Stromal cell of bone marrow (primary cell): ENCODE measurements at regions not wholly inside any gene's neighbourhood (a gene's known extent, or its start where the extent isn't known, plus 50 kb on each side); places are given as distances from the start of the nearest gene placed in this dataset.

Source experiments
- DNase-seq: peaks from one replicate; pipeline ENCODE4 v3.0.0-alpha.2; 2012; ENCODE audit warnings: low read depth

DNA sequence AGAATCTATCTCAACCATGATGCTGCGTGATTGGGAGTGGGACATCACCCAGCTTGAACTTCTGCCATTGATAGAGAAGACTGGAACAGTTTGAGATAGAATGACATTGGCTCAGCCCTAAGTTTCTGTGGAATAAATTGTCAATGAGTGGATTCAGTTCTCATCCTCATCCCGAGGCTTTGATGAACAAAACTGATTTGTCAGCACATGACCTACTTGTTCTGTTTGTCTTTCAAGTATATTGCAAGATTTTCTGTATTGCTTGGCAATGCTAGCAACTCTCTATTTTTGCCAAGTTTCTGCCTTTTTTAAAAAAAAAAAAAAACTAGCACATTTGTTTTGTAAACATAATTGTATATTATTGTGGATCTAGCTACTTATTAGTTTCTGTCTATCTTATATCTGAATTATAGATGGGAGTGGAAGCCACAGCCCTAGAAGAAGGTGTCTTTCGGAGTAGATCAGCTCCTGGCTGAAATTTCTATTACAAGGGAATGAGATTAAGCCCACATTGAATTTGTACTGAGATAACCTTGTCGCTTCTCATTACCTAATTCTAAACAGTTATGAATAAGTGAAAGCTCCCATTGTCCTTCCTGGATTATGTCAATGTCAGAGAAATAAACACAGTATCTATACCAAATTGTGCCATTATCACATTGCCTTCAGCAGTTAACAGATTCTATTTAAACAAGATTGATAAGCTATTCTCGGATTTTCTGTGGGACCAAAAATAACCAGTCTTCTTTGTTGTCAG is 166.1 kb downstream of the TNFSF13B start:
- no peak for DNase-seq

DNA sequence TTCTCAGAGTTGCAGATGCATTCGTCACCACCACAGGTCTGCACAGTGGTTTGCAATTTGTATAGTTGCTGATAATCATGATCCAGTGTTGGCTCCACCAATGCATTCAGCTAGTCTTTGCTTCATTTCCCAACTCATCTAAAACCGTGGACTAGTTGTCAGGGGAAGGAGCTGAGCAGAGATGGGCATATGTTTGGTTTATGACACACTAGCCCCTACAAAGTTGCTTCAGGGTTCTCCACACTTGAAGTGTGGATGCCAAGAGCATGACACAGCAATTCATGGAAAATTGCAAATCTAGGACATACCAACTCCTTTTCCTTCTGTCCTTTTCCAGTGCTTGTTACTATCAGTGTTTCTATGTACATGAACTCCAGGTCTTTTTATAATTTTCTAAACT is 168.0 kb downstream of the TNFSF13B start:
- DNase-seq: peak; percentile 45

- DNase-seq: no peak
Observed at GRCh38 chr13:108439556-108439955, 170.0 kb downstream of the TNFSF13B start.

- DNase-seq: no peak
Observed at GRCh38 chr13:108444448-108444847, 174.9 kb downstream of the TNFSF13B start.

- DNase-seq: no peak
Observed at GRCh38 chr13:108448891-108449290, 179.4 kb downstream of the TNFSF13B start.

DNA sequence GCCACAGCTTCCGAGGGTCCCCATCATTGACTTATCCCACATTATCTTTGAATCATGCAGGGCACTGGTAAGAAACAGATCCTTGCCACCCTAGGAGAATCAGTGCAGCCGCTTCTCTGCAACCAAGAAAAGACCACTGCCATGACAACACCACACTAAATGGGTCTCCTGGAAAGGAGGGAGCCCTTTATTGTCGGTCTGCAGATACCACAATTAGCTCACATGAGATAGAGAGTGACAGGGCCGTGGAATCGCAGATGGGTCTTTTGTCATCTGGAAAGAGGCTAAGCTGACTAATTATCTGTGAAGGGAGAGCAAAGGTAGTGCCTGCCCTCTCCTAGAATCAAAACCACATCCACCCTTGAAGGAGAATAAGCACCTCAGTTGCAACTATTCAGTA is 178.3 kb upstream of the MYO16 start:
- no peak for DNase-seq

DNA sequence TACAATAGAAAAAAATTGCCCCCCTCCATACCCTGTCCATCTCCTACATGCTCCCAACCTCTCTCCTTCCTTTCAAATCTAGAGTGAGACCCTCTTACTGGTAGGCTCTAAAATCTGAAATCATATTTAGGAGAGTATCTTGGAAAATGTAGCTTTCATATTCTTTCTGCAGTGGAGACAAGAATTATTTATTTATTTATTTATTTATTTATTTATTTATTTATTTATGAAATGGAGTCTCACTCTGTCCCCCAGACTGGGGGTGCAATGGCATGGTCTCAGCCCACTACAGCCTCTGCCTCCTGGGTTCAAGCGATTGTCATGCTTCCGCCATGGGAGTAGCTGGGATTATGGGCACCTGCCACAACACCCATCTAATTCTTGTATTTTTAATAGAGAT is 174.1 kb upstream of the MYO16 start:
- DNase-seq: no peak

- no peak for DNase-seq
Observed at GRCh38 chr13:108460043-108460442, 169.4 kb upstream of the MYO16 start.

DNA sequence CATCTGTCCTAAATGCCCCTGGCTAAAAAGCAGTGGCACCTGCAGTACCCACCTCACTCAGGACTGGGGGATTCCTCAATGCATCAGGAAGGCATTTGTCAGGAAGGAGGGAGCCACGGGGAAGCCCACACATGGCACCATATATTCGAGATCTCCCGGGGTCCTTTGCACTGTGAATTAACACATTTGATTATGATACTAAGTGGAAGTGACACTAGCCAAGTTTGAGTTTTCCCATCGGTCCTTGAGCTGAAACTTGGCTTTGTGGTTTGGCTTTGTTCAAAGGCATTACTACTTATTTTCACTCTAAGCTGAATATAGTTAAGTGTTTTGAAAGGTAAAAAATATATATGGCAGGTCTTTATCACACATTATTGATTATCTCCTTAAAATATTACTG is 168.7 kb upstream of the MYO16 start:
- no peak for DNase-seq

DNA sequence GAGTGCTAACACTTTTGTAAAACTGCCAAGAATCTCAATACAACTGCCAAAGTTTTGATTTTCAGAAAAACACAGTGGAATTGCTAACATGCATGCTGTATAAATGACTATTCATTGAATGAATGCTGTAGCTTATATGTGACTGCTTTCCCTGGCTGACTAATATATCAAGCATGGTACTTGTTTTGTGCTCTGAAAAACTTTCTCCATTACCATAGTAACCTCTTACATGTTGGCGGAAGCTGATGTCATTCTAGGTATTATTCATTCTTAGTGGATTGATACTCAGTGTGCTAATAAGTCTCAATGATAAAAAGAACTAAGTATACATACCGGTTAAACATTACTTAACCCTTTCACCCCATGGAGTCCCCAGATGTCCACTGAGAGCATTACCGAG is 166.1 kb upstream of the MYO16 start:
- peak; percentile 84 for DNase-seq

DNA sequence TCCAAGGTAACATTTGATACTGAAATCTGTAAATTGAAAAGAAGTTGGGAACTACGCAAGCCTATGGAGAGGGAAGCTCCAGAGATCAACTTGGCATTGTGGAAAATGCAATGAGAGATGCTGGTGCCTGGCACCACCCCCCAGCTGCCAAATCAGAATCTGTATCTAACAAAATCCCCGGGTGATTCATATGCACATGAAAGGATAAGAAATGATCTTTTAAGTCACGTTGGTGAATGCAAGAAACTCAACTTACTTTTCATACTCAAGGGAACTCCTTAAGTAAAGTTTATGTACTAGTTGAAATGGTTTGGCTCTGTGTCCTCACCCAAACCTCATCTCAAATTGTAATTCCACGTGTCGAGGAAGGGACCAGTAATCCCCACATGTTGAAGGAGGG is 158.5 kb upstream of the MYO16 start:
- no peak for DNase-seq

DNA sequence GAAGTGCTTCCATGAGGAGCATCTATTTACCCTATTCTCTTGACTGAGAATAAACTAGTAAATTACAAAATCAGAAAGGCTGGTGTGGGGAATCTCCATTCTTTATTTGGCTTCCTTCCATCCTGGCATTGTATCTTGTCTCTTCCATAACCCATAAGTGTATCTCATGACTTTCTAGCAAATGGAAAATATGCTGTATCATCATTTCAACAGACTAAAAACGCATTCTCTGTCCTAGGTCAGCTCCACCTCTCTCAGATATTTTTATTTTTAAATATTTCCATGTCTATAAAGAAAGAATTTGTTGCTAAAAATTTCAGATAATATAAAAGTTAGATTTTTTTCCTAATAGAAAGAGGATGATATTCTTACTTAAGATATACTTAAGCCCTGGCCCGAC is 154.2 kb upstream of the MYO16 start:
- no peak for DNase-seq

DNA sequence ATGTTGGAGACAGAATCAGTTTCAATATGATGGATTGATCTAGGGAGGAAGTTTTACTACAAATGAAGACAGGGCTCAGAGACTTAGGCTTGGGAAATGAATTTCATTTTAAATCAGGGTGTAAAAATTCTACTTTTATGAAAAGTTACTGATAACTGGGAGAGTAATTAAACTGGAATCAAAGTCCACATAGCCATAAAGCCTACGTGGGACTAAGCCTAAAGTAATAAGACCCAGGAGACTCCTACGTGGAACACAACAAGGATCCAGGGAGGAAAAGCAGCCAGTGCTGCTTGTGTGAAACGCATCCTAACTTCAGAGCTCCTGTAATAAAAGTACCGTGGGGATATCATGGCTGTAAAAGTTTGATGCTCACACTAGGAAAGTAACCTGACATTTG is 152.0 kb upstream of the MYO16 start:
- no peak for DNase-seq

DNA sequence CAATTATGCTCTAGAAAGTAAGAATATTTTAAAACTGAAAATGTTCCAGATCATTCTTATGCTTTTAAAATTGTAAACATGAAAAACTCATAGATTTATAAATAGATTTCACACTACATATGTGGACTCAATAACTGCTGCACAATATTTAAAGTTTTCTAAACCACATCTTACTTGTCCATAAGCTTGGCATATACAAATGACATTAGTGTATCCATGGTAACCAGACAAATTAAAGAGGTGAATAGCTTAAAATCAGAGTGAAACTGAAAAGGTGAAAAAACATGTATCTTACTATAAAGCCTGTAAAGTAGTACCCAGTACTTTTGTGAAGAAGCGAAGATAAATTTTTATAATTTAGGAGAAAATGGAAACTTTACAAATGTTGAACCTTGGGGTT is 151.2 kb upstream of the MYO16 start:
- no peak for DNase-seq

DNA sequence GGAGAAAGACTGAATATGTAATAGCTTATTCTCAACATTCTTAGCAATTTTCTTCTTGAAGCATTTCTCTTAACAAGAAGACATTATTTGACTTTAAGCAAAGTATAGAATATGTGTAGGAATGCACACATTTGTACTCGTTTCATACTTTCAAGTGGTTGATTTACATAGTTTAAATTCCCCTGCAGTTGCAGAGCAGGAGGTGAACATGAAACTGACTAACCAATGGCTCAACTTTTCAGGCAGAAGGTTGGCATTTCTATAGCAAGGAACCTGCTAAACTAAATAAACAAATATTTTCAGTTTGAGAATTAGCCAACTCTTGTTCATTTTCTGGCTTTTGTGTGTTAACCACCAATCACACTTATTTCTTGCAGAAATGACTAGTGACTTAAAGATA is 145.4 kb upstream of the MYO16 start:
- DNase-seq: no peak

GRCh38 chr13:108486096-108486495 is 143.3 kb upstream of the MYO16 start:
- no peak for DNase-seq

DNA sequence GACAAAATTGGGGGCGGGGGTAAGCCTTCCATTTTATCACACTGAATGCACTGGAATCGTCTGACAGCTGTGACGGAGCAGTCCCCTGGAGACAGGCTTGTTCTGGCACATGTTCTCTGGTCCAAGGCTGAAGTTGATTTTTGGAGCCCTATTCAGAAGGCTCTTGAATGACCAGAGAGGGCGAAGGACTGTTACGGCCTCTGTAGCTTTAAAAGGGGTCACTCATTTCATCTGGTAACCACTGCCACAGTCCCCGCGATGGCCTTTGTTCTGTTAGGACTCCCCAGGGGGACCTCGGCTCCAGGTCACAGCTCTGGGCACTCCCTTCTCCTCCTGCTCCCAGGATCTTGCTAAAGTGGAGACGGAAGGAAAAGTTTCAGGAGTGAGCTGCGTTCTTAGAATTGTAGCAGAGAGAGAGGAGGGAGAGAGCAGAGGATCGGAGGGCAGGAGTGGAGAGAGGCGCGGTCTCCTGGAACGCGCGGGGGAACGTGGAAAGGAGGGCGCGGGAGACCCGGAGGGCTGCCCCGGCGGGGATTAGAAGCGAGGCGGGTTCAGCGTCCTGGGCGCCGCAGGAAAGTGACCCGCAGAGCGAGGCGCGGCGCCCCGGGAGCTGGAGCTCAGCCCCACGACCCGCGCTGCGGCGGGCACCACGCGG is 134.3 kb upstream of the MYO16 start:
- no peak for DNase-seq

GRCh38 chr13:108495646-108496361 is 133.6 kb upstream of the MYO16 start:
- DNase-seq: no peak

- no peak for DNase-seq
Observed at GRCh38 chr13:108496362-108497210, 132.8 kb upstream of the MYO16 start.

DNA sequence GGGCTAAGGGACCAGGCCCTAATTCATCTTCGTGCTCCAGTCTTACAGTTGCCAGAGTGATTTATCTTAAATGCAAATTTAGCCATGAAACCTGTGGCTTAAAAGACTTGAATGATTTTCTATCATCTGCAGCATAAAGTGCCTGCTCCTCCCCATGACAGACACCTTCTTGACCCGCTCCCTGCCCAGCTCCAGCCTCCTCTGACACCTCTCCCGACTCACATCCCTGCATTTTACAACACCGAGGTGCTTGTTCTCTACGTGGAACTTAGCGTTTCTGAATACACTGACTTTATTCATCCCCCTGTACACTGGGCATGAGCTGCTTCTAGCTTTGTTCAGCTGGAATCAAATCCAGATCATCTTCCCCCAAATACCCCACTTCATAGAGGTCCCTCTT is 128.7 kb upstream of the MYO16 start:
- no peak for DNase-seq

DNA sequence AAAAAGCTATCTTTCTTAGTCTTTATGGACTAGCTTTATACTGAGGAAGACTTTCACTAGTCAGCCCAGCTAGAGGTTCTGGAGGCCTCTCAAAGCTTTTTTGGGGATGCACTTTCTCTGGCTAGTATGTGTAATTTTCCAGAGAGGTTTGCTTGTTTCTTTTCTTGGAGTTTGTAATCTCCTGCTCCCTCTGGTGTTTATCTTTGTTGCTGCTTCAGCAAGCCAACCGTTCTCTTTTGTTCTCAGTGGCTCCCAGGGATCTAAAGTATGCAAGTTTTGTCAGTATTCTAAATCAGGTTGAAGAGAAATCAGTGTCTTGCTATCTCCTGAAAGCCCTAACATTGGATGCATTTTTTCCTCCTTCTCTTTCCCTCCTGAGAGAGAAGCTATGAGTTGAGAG is 121.1 kb upstream of the MYO16 start:
- DNase-seq: peak; percentile 16

DNA sequence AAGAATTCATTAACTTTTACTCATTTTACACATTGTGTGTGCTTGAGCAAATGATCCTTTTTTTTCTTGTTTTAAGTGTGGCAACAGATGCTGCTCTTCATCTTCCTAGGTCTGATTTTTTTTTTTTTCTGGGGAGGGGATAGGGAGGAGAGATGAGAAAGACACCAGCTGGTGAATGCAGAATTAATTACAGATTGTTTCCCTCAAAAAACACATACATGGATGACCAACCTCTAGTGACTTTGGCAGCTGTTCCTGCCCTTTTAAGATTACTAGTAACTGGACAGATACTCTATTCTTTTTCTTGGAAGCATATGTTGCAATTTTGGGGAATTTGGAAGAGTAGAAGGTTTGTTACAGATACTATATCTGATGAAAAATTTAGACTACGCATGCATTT is 103.6 kb upstream of the MYO16 start:
- DNase-seq: no peak
